ENCODE measurements at regions not wholly inside any gene's neighbourhood (a gene's known extent, or its start where the extent isn't known, plus 50 kb on each side); places are given as distances from the start of the nearest gene placed in this dataset.
A peak's percentile ranks its signal among the peaks of the same experiment; 100 is the strongest.

GRCh38 chr3:144677103-144677502 is 705.5 kb downstream of the DIPK2A start:
- no peak overlapping the region for H4K12ac ChIP-seq (ENCODE audit: low read depth, low read length)
- no peak overlapping the region for H2BK12ac ChIP-seq (ENCODE audit: low read length)
- H3K27me3 ChIP-seq (ENCODE audit: insufficient read depth, low read length) = no peaks in the 10 kb centered on the region
- H3K9me3 ChIP-seq (ENCODE audit: insufficient read depth, low read depth, low read length) = no peaks in the 10 kb centered on the region
- no peak overlapping the region for H2BK120ac ChIP-seq (ENCODE audit: insufficient read depth, low read length, poor library complexity)
- H3K4me2 ChIP-seq (ENCODE audit: low read length) = no peak overlapping the region
- no peak overlapping the region for H4K8ac ChIP-seq (ENCODE audit: low read depth, low read length)
- H3K79me2 ChIP-seq (ENCODE audit: control insufficient read depth, insufficient read depth, low read length, poor library complexity) = no peaks in the 10 kb centered on the region
- H3K4me3 ChIP-seq (ENCODE audit: low read depth, low read length) = no peak overlapping the region
- no peak overlapping the region for H2BK5ac ChIP-seq (ENCODE audit: low read depth, low read length, poor library complexity)
- H3K4me1 ChIP-seq (ENCODE audit: control insufficient read depth in 1 of 2, insufficient read depth in 2 of 2, low read length in 2 of 2) = no peaks in the 10 kb centered on the region
- DNase-seq = no peak
- H3K9ac ChIP-seq (ENCODE audit: low read length) = no peak overlapping the region
- no CpG with 5 or more reads among the region's 1 CpG for WGBS (ENCODE audit: extremely low coverage, insufficient coverage, insufficient read length)
- H3K79me1 ChIP-seq (ENCODE audit: low read length) = no peaks in the 10 kb centered on the region
- no peak overlapping the region for H3K18ac ChIP-seq (ENCODE audit: low read length)
- H4K91ac ChIP-seq (ENCODE audit: low read depth, low read length) = no peak overlapping the region
- H3K23ac ChIP-seq (ENCODE audit: low read length) = no peak overlapping the region
- no peak overlapping the region for H3K4ac ChIP-seq (ENCODE audit: low read depth, low read length)
- H3K27ac ChIP-seq (ENCODE audit: low read depth, low read length) = no peak overlapping the region
- H2AFZ ChIP-seq (ENCODE audit: insufficient read depth, low read length, poor library complexity) = no peak overlapping the region
- H2AK5ac ChIP-seq (ENCODE audit: low read length) = no peak overlapping the region
- H3K14ac ChIP-seq (ENCODE audit: low read length) = no peak overlapping the region
- H3K36me3 ChIP-seq (ENCODE audit: control insufficient read depth in 1 of 2, insufficient read depth in 2 of 2, low read length in 2 of 2) = no peaks in the 10 kb centered on the region

GRCh38 chr3:144683065-144683464 is 711.4 kb downstream of the DIPK2A start:
- Histone ChIP-seq H3K18ac (ENCODE audit: low read length) (no peak overlapping the region), H2AFZ (ENCODE audit: insufficient read depth, low read length, poor library complexity) (no peak overlapping the region)
- no CpG with 5 or more reads among the region's 1 CpG for WGBS (ENCODE audit: extremely low coverage, insufficient coverage, insufficient read length)

GRCh38 chr3:144687862-144688261 is 716.2 kb downstream of the DIPK2A start:
- H3K18ac ChIP-seq (ENCODE audit: low read length) = no peak overlapping the region
- no peak overlapping the region for H2AK5ac ChIP-seq (ENCODE audit: low read length)
- H3K27ac ChIP-seq (ENCODE audit: low read depth, low read length) = no peak overlapping the region
- H2BK5ac ChIP-seq (ENCODE audit: low read depth, low read length, poor library complexity) = no peak overlapping the region
- no peak overlapping the region for H4K12ac ChIP-seq (ENCODE audit: low read depth, low read length)
- H3K14ac ChIP-seq (ENCODE audit: low read length) = no peak overlapping the region
- no peak overlapping the region for H3K4me2 ChIP-seq (ENCODE audit: low read length)
- H3K23ac ChIP-seq (ENCODE audit: low read length) = no peak overlapping the region
- H2AFZ ChIP-seq (ENCODE audit: insufficient read depth, low read length, poor library complexity) = no peak overlapping the region
- H3K79me2 ChIP-seq (ENCODE audit: control insufficient read depth, insufficient read depth, low read length, poor library complexity) = no peaks in the 10 kb centered on the region
- no peak overlapping the region for H2BK120ac ChIP-seq (ENCODE audit: insufficient read depth, low read length, poor library complexity)
- no peaks in the 10 kb centered on the region for H3K79me1 ChIP-seq (ENCODE audit: low read length)
- H4K91ac ChIP-seq (ENCODE audit: low read depth, low read length) = no peak overlapping the region
- H3K36me3 ChIP-seq (ENCODE audit: control insufficient read depth in 1 of 2, insufficient read depth in 2 of 2, low read length in 2 of 2) = no peaks in the 10 kb centered on the region
- no peak overlapping the region for H3K9ac ChIP-seq (ENCODE audit: low read length)
- H4K8ac ChIP-seq (ENCODE audit: low read depth, low read length) = no peak overlapping the region
- no peak for DNase-seq
- no peak overlapping the region for H3K4ac ChIP-seq (ENCODE audit: low read depth, low read length)
- H3K9me3 ChIP-seq (ENCODE audit: insufficient read depth, low read depth, low read length) = no peaks in the 10 kb centered on the region
- H2BK12ac ChIP-seq (ENCODE audit: low read length) = no peak overlapping the region
- WGBS (ENCODE audit: extremely low coverage, insufficient coverage, insufficient read length) = no CpG with 5 or more reads among the region's 4 CpGs
- H3K4me1 ChIP-seq (ENCODE audit: control insufficient read depth in 1 of 2, insufficient read depth in 2 of 2, low read length in 2 of 2) = no peaks in the 10 kb centered on the region
- H3K27me3 ChIP-seq (ENCODE audit: insufficient read depth, low read length) = no peaks in the 10 kb centered on the region
- no peak overlapping the region for H3K4me3 ChIP-seq (ENCODE audit: low read depth, low read length)

More at GRCh38 chr3:144683065-144683464, 711.4 kb downstream of the DIPK2A start:
- Histone ChIP-seq H3K27ac (ENCODE audit: low read depth, low read length) (no peak overlapping the region), H3K4me3 (ENCODE audit: low read depth, low read length) (no peak overlapping the region), H3K79me2 (ENCODE audit: control insufficient read depth, insufficient read depth, low read length, poor library complexity) (no peaks in the 10 kb centered on the region), H3K4ac (ENCODE audit: low read depth, low read length) (no peak overlapping the region), H2BK5ac (ENCODE audit: low read depth, low read length, poor library complexity) (no peak overlapping the region), H3K9ac (ENCODE audit: low read length) (no peak overlapping the region), H3K4me1 (ENCODE audit: control insufficient read depth in 1 of 2, insufficient read depth in 2 of 2, low read length in 2 of 2) (no peaks in the 10 kb centered on the region), H4K91ac (ENCODE audit: low read depth, low read length) (no peak overlapping the region), H3K9me3 (ENCODE audit: insufficient read depth, low read depth, low read length) (no peaks in the 10 kb centered on the region), H3K27me3 (ENCODE audit: insufficient read depth, low read length) (no peaks in the 10 kb centered on the region), H3K14ac (ENCODE audit: low read length) (no peak overlapping the region), H4K12ac (ENCODE audit: low read depth, low read length) (no peak overlapping the region), H2BK12ac (ENCODE audit: low read length) (no peak overlapping the region), H2AK5ac (ENCODE audit: low read length) (no peak overlapping the region), H3K79me1 (ENCODE audit: low read length) (no peaks in the 10 kb centered on the region), H3K23ac (ENCODE audit: low read length) (no peak overlapping the region), H3K4me2 (ENCODE audit: low read length) (no peak overlapping the region), H3K36me3 (ENCODE audit: control insufficient read depth in 1 of 2, insufficient read depth in 2 of 2, low read length in 2 of 2) (no peaks in the 10 kb centered on the region), H4K8ac (ENCODE audit: low read depth, low read length) (no peak overlapping the region), H2BK120ac (ENCODE audit: insufficient read depth, low read length, poor library complexity) (no peak overlapping the region)
- DNase-seq = no peak

DNA sequence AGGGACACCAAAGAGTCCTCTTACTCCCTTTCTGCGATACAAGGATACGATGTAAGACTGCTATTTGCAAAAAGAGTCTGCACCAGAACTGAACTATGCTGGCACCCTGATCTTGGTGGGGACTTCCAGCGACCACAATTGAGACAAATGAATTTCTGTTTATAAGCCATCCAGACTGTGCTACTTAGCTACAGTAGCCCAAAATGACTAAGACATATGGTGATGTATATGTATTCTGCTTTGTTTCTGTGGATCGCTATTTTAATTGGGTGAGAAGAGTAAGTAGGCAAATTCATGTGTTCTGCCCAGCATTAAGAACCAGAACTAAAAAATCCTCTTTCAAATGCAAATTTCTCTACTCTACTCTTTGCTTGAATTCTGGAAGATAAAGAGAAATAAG is 720.9 kb downstream of the DIPK2A start:
- WGBS (ENCODE audit: extremely low coverage, insufficient coverage, insufficient read length) = no CpG with 5 or more reads among the region's 4 CpGs
- Histone ChIP-seq H3K4me2 (ENCODE audit: low read length) (no peak overlapping the region), H3K4me3 (ENCODE audit: low read depth, low read length) (no peak overlapping the region), H2AK5ac (ENCODE audit: low read length) (no peak overlapping the region), H2BK120ac (ENCODE audit: insufficient read depth, low read length, poor library complexity) (no peak overlapping the region), H4K91ac (ENCODE audit: low read depth, low read length) (no peak overlapping the region), H3K14ac (ENCODE audit: low read length) (no peak overlapping the region), H3K23ac (ENCODE audit: low read length) (no peak overlapping the region), H4K8ac (ENCODE audit: low read depth, low read length) (no peak overlapping the region), H3K79me2 (ENCODE audit: control insufficient read depth, insufficient read depth, low read length, poor library complexity) (no peaks in the 10 kb centered on the region), H4K12ac (ENCODE audit: low read depth, low read length) (no peak overlapping the region), H3K27me3 (ENCODE audit: insufficient read depth, low read length) (no peaks in the 10 kb centered on the region), H3K9ac (ENCODE audit: low read length) (no peak overlapping the region), H2AFZ (ENCODE audit: insufficient read depth, low read length, poor library complexity) (no peak overlapping the region), H2BK12ac (ENCODE audit: low read length) (no peak overlapping the region), H3K9me3 (ENCODE audit: insufficient read depth, low read depth, low read length) (no peaks in the 10 kb centered on the region), H3K18ac (ENCODE audit: low read length) (no peak overlapping the region), H3K27ac (ENCODE audit: low read depth, low read length) (no peak overlapping the region), H3K36me3 (ENCODE audit: control insufficient read depth in 1 of 2, insufficient read depth in 2 of 2, low read length in 2 of 2) (no peaks in the 10 kb centered on the region), H3K4ac (ENCODE audit: low read depth, low read length) (no peak overlapping the region), H3K79me1 (ENCODE audit: low read length) (no peaks in the 10 kb centered on the region), H3K4me1 (ENCODE audit: control insufficient read depth in 1 of 2, insufficient read depth in 2 of 2, low read length in 2 of 2) (no peaks in the 10 kb centered on the region), H2BK5ac (ENCODE audit: low read depth, low read length, poor library complexity) (no peak overlapping the region)
- peak in 1 of 2 donors; percentile 1 for DNase-seq
